Panc1 (cell line): ENCODE measurements at regions not wholly inside any gene's neighbourhood (a gene's known extent, or its start where the extent isn't known, plus 50 kb on each side); places are given as distances from the start of the nearest gene placed in this dataset.

Source experiments
- ATAC-seq: fragments of 200-7000 bp; cut with Tn5 transposase; 2 replicates; pipeline ENCODE4 v1.9.1; 2020; ENCODE audit warnings: mild to moderate bottlenecking, moderate library complexity
- BruUV-seq: library from RNA; stranded (reverse); fragments of 400-500 nt; replicated peaks from 2 replicates; lab custom pipeline; 2021; lab: Mats Ljungman, UMichigan
- CTCF ChIA-PET: fragments of 300-600 bp; sonication (Branson Sonifier 250); formaldehyde crosslinking; loops from one replicate; lab custom pipeline; 2022; ENCODE audit warnings: antibody characterized with exemption; lab: Charles Lee
- POLR2A ChIA-PET: fragments of 300-600 bp; sonication (Branson Sonifier 250); formaldehyde crosslinking; loops from one replicate; lab custom pipeline; 2022; ENCODE audit warnings: antibody characterized with exemption; lab: Charles Lee
- DNase-seq: peaks from one replicate; pipeline ENCODE4 v3.0.0-alpha.2; 2010; ENCODE audit warnings: low read depth, low spot score
- H3K27ac ChIP-seq: 2 replicates; pipeline ENCODE4 v1.5.1; 2011; ENCODE audit warnings: mild to moderate bottlenecking, low read length, inconsistent platforms
- H3K27me3 ChIP-seq: fragments of 200-500 bp; sonication (Bioruptor generic); 2 replicates; pipeline ENCODE4 v1.6.0; 2014; ENCODE audit warnings: low read length, inconsistent platforms; ENCODE audit not compliant: control insufficient read depth, insufficient read depth
- H3K36me3 ChIP-seq: fragments of 200-500 bp; sonication (Bioruptor generic); 2 replicates; pipeline ENCODE4 v1.5.1; 2014; ENCODE audit warnings: inconsistent platforms, mild to moderate bottlenecking, low read length, moderate library complexity; ENCODE audit not compliant: control insufficient read depth, insufficient read depth
- H3K4me1 ChIP-seq: 2 replicates; pipeline ENCODE4 v1.5.1; 2011; ENCODE audit warnings: inconsistent platforms, mild to moderate bottlenecking, low read length, moderate library complexity; ENCODE audit not compliant: control insufficient read depth, insufficient read depth
- H3K4me3 ChIP-seq, 2 experiments: 2 replicates each; pipeline ENCODE4 v1.5.1; 2011 to 2012; ENCODE audit warnings: low read depth in 2 of 2, low read length in 2 of 2, mild to moderate bottlenecking in 2 of 2, inconsistent platforms in 1 of 2, moderate library complexity in 1 of 2
- H3K9me3 ChIP-seq: fragments of 200-500 bp; sonication (Bioruptor generic); 2 replicates; pipeline ENCODE4 v1.5.1; 2014; ENCODE audit warnings: low read depth, mild to moderate bottlenecking, inconsistent platforms, low read length, moderate library complexity; ENCODE audit not compliant: control insufficient read depth, insufficient read depth
- CTCF ChIP-seq: fragments of 450-650 bp; IDR thresholded peaks from 2 replicates; pipeline ENCODE4 v1.5.1; 2017; ENCODE audit warnings: mild to moderate bottlenecking
- POLR2AphosphoS5 ChIP-seq: IDR thresholded peaks from 2 replicates; pipeline ENCODE4 v1.6.1; 2012; ENCODE audit warnings: mild to moderate bottlenecking, low read depth, low read length, moderate library complexity
- SIN3A ChIP-seq: IDR thresholded peaks from 2 replicates; pipeline ENCODE4 v1.6.1; 2012; ENCODE audit warnings: low read depth, mild to moderate bottlenecking, low read length, moderate library complexity, borderline replicate concordance; ENCODE audit not compliant: insufficient read depth
- TCF7L2 ChIP-seq: IDR thresholded peaks from 2 replicates; pipeline ENCODE4 v1.6.1; 2011; ENCODE audit warnings: mild to moderate bottlenecking, low read depth, low read length, inconsistent platforms
- in situ Hi-C: cut with HindIII; loops from 2 replicates; pipeline ENCODE4 v1.10.0; 2016; ENCODE audit warnings: low sequenced_read_pairs, low pct_unique_long_range_greater_than_20kb
- intact Hi-C: fragments of 100-400 bp; cut with micrococcal nuclease; formaldehyde crosslinking; loops from one replicate; pipeline ENCODE4 v1.10.0; 2022; ENCODE audit not compliant: unreplicated experiment
- TF ChIP-seq, protein P1 (sequence below), 2 experiments: IDR thresholded peaks; 2 replicates each; pipeline ENCODE4 v1.6.1; 2011 to 2012; ENCODE audit warnings: low read depth in 2 of 2, control low read depth in 1 of 2, low read length in 1 of 2, mild to moderate bottlenecking in 1 of 2, moderate library complexity in 1 of 2; ENCODE audit not compliant: insufficient read depth in 1 of 2

DNA sequence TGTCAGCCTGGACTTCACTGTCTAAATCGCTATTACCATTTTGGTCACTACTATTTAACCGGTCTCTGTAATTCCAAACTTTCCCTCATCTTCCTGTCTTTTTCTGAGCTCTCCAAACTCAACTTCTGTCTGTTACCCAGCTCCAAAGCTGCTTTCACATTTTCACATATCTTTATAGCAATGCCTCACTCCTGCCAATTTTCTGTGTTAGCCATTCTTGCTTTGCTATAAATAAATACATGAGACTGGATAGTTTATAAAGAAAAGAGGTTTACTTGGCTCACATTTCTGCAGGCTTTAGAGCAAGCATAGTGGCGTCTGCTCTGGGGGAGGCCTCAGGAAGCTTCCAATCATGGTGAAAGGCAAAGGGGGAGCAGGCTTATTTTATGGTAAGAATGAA, 368.3 kb upstream of the GNPDA2 start:
- BruUV-seq = no TSS peak
- intact Hi-C loops = no loop called here
- Histone ChIP-seq H3K36me3 (no peaks in the 10 kb centered on the region), H3K9me3 (no peaks in the 10 kb centered on the region), H3K4me1 (no peaks in the 10 kb centered on the region), H3K27me3 (no peaks in the 10 kb centered on the region), H3K4me3 (no peak overlapping the region), H3K27ac (no peak overlapping the region)
- no peak for TF ChIP-seq SIN3A
- TF ChIP-seq TCF7L2 = no peak
- DNase-seq (no peak), ATAC-seq (no peak)
- CTCF ChIA-PET = no interaction called here
- in situ Hi-C loops = no loop called here
- POLR2A ChIA-PET = no interaction called here

DNA sequence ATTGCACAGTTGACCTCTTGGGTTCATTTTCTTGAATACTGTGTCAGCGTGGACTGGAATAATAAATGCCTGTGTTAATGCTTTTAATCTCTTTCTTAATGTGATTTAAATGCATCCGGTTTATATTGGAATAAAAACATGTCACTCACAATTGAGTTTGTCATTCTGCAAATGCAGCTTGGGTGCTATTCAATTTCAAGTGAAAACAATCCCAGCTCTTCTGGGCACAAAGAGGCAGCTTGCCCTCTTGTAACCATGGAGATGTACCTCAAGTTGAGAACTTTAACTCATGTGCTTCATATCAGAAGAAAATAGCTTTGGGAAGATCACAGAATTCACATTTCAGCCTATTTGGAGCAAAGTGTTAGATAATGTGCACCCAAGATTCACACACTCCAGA, 355.7 kb upstream of the GNPDA2 start:
- ChIA-PET POLR2A (no interaction called here), CTCF (no interaction called here)
- Histone ChIP-seq H3K36me3 (no peaks in the 10 kb centered on the region), H3K4me1 (no peaks in the 10 kb centered on the region), H3K9me3 (no peaks in the 10 kb centered on the region), H3K27me3 (no peaks in the 10 kb centered on the region), H3K4me3 (no peak overlapping the region), H3K27ac (no peak overlapping the region)
- TF ChIP-seq TCF7L2 (no peak), CTCF (no peak), POLR2AphosphoS5 (no peak)
- TF ChIP-seq, protein P1, sequence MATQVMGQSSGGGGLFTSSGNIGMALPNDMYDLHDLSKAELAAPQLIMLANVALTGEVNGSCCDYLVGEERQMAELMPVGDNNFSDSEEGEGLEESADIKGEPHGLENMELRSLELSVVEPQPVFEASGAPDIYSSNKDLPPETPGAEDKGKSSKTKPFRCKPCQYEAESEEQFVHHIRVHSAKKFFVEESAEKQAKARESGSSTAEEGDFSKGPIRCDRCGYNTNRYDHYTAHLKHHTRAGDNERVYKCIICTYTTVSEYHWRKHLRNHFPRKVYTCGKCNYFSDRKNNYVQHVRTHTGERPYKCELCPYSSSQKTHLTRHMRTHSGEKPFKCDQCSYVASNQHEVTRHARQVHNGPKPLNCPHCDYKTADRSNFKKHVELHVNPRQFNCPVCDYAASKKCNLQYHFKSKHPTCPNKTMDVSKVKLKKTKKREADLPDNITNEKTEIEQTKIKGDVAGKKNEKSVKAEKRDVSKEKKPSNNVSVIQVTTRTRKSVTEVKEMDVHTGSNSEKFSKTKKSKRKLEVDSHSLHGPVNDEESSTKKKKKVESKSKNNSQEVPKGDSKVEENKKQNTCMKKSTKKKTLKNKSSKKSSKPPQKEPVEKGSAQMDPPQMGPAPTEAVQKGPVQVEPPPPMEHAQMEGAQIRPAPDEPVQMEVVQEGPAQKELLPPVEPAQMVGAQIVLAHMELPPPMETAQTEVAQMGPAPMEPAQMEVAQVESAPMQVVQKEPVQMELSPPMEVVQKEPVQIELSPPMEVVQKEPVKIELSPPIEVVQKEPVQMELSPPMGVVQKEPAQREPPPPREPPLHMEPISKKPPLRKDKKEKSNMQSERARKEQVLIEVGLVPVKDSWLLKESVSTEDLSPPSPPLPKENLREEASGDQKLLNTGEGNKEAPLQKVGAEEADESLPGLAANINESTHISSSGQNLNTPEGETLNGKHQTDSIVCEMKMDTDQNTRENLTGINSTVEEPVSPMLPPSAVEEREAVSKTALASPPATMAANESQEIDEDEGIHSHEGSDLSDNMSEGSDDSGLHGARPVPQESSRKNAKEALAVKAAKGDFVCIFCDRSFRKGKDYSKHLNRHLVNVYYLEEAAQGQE (IDR thresholded peaks at IDR 0.05; ENCODE audit: insufficient read depth in 1 of 2, low read depth in 2 of 2, low read length in 1 of 2) = no peak
- DNase-seq (no peak), ATAC-seq (no peak)
- in situ Hi-C loops = no loop called here
- BruUV-seq = no TSS peak
- intact Hi-C loops = no loop called here

- no TSS peak for BruUV-seq
- Histone ChIP-seq H3K4me3 (no peak overlapping the region), H3K4me1 (no peaks in the 10 kb centered on the region), H3K36me3 (no peaks in the 10 kb centered on the region), H3K27ac (no peak overlapping the region), H3K27me3 (no peaks in the 10 kb centered on the region), H3K9me3 (no peaks in the 10 kb centered on the region)
- in situ Hi-C loops (no loop called here), intact Hi-C loops (no loop called here)
- ChIA-PET CTCF (no interaction called here), POLR2A (no interaction called here)
- DNase-seq (no peak), ATAC-seq (no peak)
- no peak for TF ChIP-seq CTCF
- TF ChIP-seq POLR2AphosphoS5 = no peak
- no peak for TF ChIP-seq TCF7L2
- no peak for TF ChIP-seq SIN3A
- TF ChIP-seq, protein P1 (IDR thresholded peaks at IDR 0.05; ENCODE audit: insufficient read depth in 1 of 2, low read depth in 2 of 2, low read length in 1 of 2) = no peak
These were observed 353.3 kb upstream of the GNPDA2 start for GRCh38 chr4:45079616-45080015.
